GM12878 (cell line): ENCODE measurements at regions not wholly inside any gene's neighbourhood (a gene's known extent, or its start where the extent isn't known, plus 50 kb on each side); places are given as distances from the start of the nearest gene placed in this dataset.

Source experiments
- ATAC-seq: fragments of 200-7000 bp; cut with Tn5 transposase; 3 replicates; pipeline ENCODE4 v1.9.1; 2020; ENCODE audit warnings: mild to moderate bottlenecking, moderate library complexity
- BruUV-seq: library from RNA; stranded (reverse); fragments of 400-500 nt; replicated peaks from 2 replicates; lab custom pipeline; 2021; lab: Mats Ljungman, UMichigan
- CTCF ChIA-PET: fragments of 300-600 bp; sonication (Branson Sonifier 250); formaldehyde crosslinking; extraction: SDS; loops from one replicate; lab custom pipeline; 2021; ENCODE audit warnings: inconsistent platforms; lab: Yijun Ruan, JAX
- POLR2A ChIA-PET: fragments of 350-600 bp; formaldehyde crosslinking; extraction: SDS; loops from one replicate; lab custom pipeline; 2021; ENCODE audit warnings: inconsistent platforms; lab: Charles Lee
- RAD21 ChIA-PET: fragments of 300-600 bp; sonication (Branson Sonifier 250); formaldehyde crosslinking; loops from one replicate; lab custom pipeline; 2023; ENCODE audit warnings: antibody characterized with exemption; ENCODE audit not compliant: unreplicated experiment; lab: Charles Lee
- SMC1A ChIA-PET: fragments of 300-600 bp; sonication (Branson Sonifier 250); formaldehyde crosslinking; loops from one replicate; lab custom pipeline; 2023; ENCODE audit not compliant: unreplicated experiment, uncharacterized antibody; lab: Charles Lee
- DNase-seq: peaks from one replicate; pipeline ENCODE4 v3.0.0-alpha.2; 2011; ENCODE audit warnings: low read depth, low spot score
- FAIRE-seq: peaks from 3 replicates; lab custom pipeline; 2011; peaks lifted over from hg19 to GRCh38; lab: Jason Lieb, UNC
- H2AFZ ChIP-seq: 2 replicates; pipeline ENCODE4 v1.6.0; 2011; ENCODE audit warnings: low read depth, low read length, control low read depth; ENCODE audit not compliant: control insufficient read depth
- H3K27ac ChIP-seq: 2 replicates; pipeline ENCODE4 v1.5.1; 2011; ENCODE audit warnings: control low read depth; ENCODE audit not compliant: control insufficient read depth, insufficient read depth
- H3K27me3 ChIP-seq, 2 experiments: replicated peaks in 1 of 2; 2 replicates each; pipeline versions ENCODE4 v1.6.0 to v1.6.1; 2011; ENCODE audit warnings: low read length in 1 of 2; ENCODE audit not compliant: control insufficient read depth in 2 of 2, insufficient read depth in 2 of 2
- H3K36me3 ChIP-seq, 2 experiments: 2 replicates each; pipeline ENCODE4 v1.5.1; 2011; ENCODE audit warnings: low read length in 1 of 2; ENCODE audit not compliant: control insufficient read depth in 2 of 2, insufficient read depth in 2 of 2
- H3K4me1 ChIP-seq: 2 replicates; pipeline ENCODE4 v1.6.1; 2011; ENCODE audit warnings: mild to moderate bottlenecking, low read length, moderate library complexity, mixed read lengths; ENCODE audit not compliant: control insufficient read depth, insufficient read depth
- H3K4me2 ChIP-seq: 2 replicates; pipeline ENCODE4 v1.6.0; 2011; ENCODE audit warnings: control low read depth; ENCODE audit not compliant: control insufficient read depth, insufficient read depth
- H3K4me3 ChIP-seq: fragments of 200-600 bp; sonication (generic); 2 replicates; pipeline ENCODE4 v1.5.1; 2016
- H3K79me2 ChIP-seq: 2 replicates; pipeline ENCODE4 v1.6.0; 2011; ENCODE audit warnings: low read length; ENCODE audit not compliant: control insufficient read depth, insufficient read depth
- H3K9ac ChIP-seq: 2 replicates; pipeline ENCODE4 v1.8.0; 2011; ENCODE audit warnings: low read length, control low read depth, mixed read lengths; ENCODE audit not compliant: control insufficient read depth, insufficient read depth
- H3K9me3 ChIP-seq: replicated peaks from 3 replicates; pipeline ENCODE4 v1.5.1; 2011; ENCODE audit warnings: mild to moderate bottlenecking, low read length; ENCODE audit not compliant: control insufficient read depth, insufficient read depth
- H4K20me1 ChIP-seq: 2 replicates; pipeline ENCODE4 v1.6.0; 2011; ENCODE audit not compliant: control insufficient read depth, insufficient read depth
- ATF3 ChIP-seq: IDR thresholded peaks from 2 replicates; pipeline ENCODE4 v1.6.1; 2011; ENCODE audit warnings: low read depth, mild to moderate bottlenecking, low read length, moderate library complexity, borderline replicate concordance; ENCODE audit errors: extremely low read depth
- EED ChIP-seq: sonication (generic); IDR thresholded peaks from 2 replicates; pipeline ENCODE4 v1.6.1; 2016; ENCODE audit warnings: antibody characterized with exemption, low read depth
- NFIC ChIP-seq: IDR thresholded peaks from 2 replicates; pipeline ENCODE4 v1.6.1; 2012; ENCODE audit warnings: low read depth, mild to moderate bottlenecking, inconsistent platforms, low read length, moderate library complexity
- NFYA ChIP-seq: IDR thresholded peaks from 2 replicates; pipeline ENCODE4 v1.6.1; 2011; ENCODE audit warnings: low read depth, mild to moderate bottlenecking, low read length, improper control_type of control experiment, borderline replicate concordance
- PAX5 ChIP-seq: IDR thresholded peaks from 2 replicates; pipeline ENCODE4 v1.6.1; 2011; ENCODE audit warnings: low read depth, low read length, borderline replicate concordance
- RELA ChIP-seq: fragments of 450-650 bp; IDR thresholded peaks from 2 replicates; pipeline ENCODE4 v1.8.0; 2014; ENCODE audit warnings: borderline replicate concordance; ENCODE audit not compliant: partially characterized antibody
- RUNX3 ChIP-seq: IDR thresholded peaks from 2 replicates; pipeline ENCODE4 v1.6.1; 2012; ENCODE audit warnings: low read length, inconsistent platforms
- ZBTB11 ChIP-seq: fragments of 450-650 bp; formaldehyde crosslinking; IDR thresholded peaks from 2 replicates; pipeline ENCODE4 v1.5.0; 2022; ENCODE audit warnings: mild to moderate bottlenecking, missing genetic modification characterization
- WGBS: methylation state at CpG from one replicate; pipeline ENCODE4 v1.1.6; 2016; ENCODE audit warnings: low lambda C conversion rate; ENCODE audit not compliant: insufficient replicate concordance, insufficient coverage; ENCODE audit errors: missing lambda C conversion rate; 5-methylcytosine and 5-hydroxymethylcytosine counted together
- in situ Hi-C: fragments of 300-500 bp; cut with MboI; formaldehyde crosslinking; loops from 9 replicates; pipeline ENCODE4 v1.14.3; 2018; ENCODE audit warnings: mixed read lengths
- intact Hi-C: fragments of 100-400 bp; cut with micrococcal nuclease; formaldehyde crosslinking; loops from one replicate; pipeline ENCODE4 v1.14.2; 2022; ENCODE audit not compliant: unreplicated experiment
- TF ChIP-seq, protein P1 (sequence below): fragments of 450-650 bp; IDR thresholded peaks from 2 replicates; pipeline ENCODE4 v1.6.1; 2016; ENCODE audit warnings: mild to moderate bottlenecking

- TF ChIP-seq ATF3: no peak
- TF ChIP-seq NFIC: no peak
Measured at GRCh38 chr1:81553503-81553902, 247.2 kb upstream of the ADGRL2 start (continued).

- H3K27ac ChIP-seq: no peak overlapping the region
- TF ChIP-seq EED (no peak), ZBTB11 (CRISPR knock-in tag) (no peak), RELA (no peak), PAX5 (no peak), NFYA (no peak), RUNX3 (0 out of 2 replicates have a peak, but pooled peaks have one; percentile 10)
- TF ChIP-seq, protein P1, sequence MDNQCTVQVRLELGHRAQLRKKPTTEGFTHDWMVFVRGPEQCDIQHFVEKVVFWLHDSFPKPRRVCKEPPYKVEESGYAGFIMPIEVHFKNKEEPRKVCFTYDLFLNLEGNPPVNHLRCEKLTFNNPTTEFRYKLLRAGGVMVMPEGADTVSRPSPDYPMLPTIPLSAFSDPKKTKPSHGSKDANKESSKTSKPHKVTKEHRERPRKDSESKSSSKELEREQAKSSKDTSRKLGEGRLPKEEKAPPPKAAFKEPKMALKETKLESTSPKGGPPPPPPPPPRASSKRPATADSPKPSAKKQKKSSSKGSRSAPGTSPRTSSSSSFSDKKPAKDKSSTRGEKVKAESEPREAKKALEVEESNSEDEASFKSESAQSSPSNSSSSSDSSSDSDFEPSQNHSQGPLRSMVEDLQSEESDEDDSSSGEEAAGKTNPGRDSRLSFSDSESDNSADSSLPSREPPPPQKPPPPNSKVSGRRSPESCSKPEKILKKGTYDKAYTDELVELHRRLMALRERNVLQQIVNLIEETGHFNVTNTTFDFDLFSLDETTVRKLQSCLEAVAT: no peak
- H2AFZ ChIP-seq: no peak overlapping the region; the same call in 1 of the 2 replicates
- ChIA-PET SMC1A (interaction anchor here (0.7 to 13.4 kb wide), 22 partner anchors 15 to 600 kb away, joined by 3 to 407 read pairs (median 9); no protein-coding TSS in a partner anchor), RAD21 (interaction anchor here (0.7 to 7.9 kb wide), 14 partner anchors 20 to 254 kb away, joined by 3 to 296 read pairs (median 6); partner anchors contain the start of gene ADGRL2), CTCF (interaction anchor here (0.7 to 8.8 kb wide), 13 partner anchors 9 to 435 kb away, joined by 3 to 340 read pairs (median 4); no protein-coding TSS in a partner anchor), POLR2A (interaction anchor here (1.5 to 1.6 kb wide), 2 partner anchors 22 to 46 kb away, joined by 3 to 6 read pairs; no protein-coding TSS in a partner anchor)
- BruUV-seq: no TSS peak
- H3K36me3 ChIP-seq: no peaks in the 10 kb centered on the region
- FAIRE-seq: no peak
- H3K27me3 ChIP-seq: no peaks in the 10 kb centered on the region
- in situ Hi-C loops (no loop called here), intact Hi-C loops (no loop called here)
- no peaks in the 10 kb centered on the region for H4K20me1 ChIP-seq
- ATAC-seq: peak; percentile 39
- no peaks in the 10 kb centered on the region for H3K79me2 ChIP-seq
- 0% methylated on average over 1 of the region's 1 CpG for WGBS
- H3K9me3 ChIP-seq: no peaks in the 10 kb centered on the region
- no peak overlapping the region for H3K9ac ChIP-seq
- DNase-seq: no peak
- no peak overlapping the region for H3K4me2 ChIP-seq
- peaks cover 30% of the 10 kb centered on the region for H3K4me1 ChIP-seq
- no peak overlapping the region for H3K4me3 ChIP-seq
Measured at GRCh38 chr1:81551946-81552345, 248.8 kb upstream of the ADGRL2 start.
